Adrenal gland (tissue), 9 donors: ENCODE measurements at regions not wholly inside any gene's neighbourhood (a gene's known extent, or its start where the extent isn't known, plus 50 kb on each side); places are given as distances from the start of the nearest gene placed in this dataset.

ENCODE experiments used
- DNase-seq, 7 donors: peaks; one replicate each; pipeline ENCODE4 v3.0.0-alpha.2; 2019 to 2020
- H3K27ac ChIP-seq, 5 donors: fragments of 200-600 bp; sonication (generic) in 4 of 5; 1 replicate in 3 of 5; 2 replicates in 2 of 5; pipeline versions ENCODE4 v1.5.1 to v1.8.0; 2016 to 2020; ENCODE audit warnings: mild to moderate bottlenecking in 1 of 5
- H3K27me3 ChIP-seq: fragments of 200-600 bp; 2 replicates; pipeline ENCODE4 v1.8.0; 2021
- H3K36me3 ChIP-seq, 2 donors: fragments of 200-600 bp; replicated peaks in 1 of 2; 1 replicate in 1 of 2; 2 replicates in 1 of 2; pipeline versions ENCODE4 v1.5.1 to v1.8.0; 2018 to 2022
- H3K4me1 ChIP-seq, 2 donors: fragments of 200-600 bp; replicated peaks in 1 of 2; 1 replicate in 1 of 2; 2 replicates in 1 of 2; pipeline versions ENCODE4 v1.5.1 to v1.8.0; 2018 to 2021
- H3K4me3 ChIP-seq, 4 donors: fragments of 200-600 bp; sonication (generic) in 3 of 4; one replicate each; pipeline ENCODE4 v1.5.1; 2016 to 2018
- H3K9me3 ChIP-seq, 3 donors: fragments of 200-600 bp; sonication (generic) in 1 of 3; replicated peaks in 1 of 3; 1 replicate in 2 of 3; 2 replicates in 1 of 3; pipeline versions ENCODE4 v1.5.1 to v1.8.0; 2016 to 2021
- POLR2A ChIP-seq, 2 donors: fragments of 450-650 bp; IDR thresholded peaks; one replicate each; pipeline ENCODE4 v1.6.1; 2017; ENCODE audit warnings: antibody characterized with exemption in 2 of 2, mild to moderate bottlenecking in 2 of 2, moderate library complexity in 1 of 2
- WGBS, 4 donors: extraction: QIAGEN DNeasy Blood & Tissue Kit in 2 of 4; methylation state at CpG; one replicate each; pipeline versions ENCODE4 v1.1.5 to v1.1.7; 2013 to 2017; 5-methylcytosine and 5-hydroxymethylcytosine counted together
- intact Hi-C, 2 donors: fragments of 100-400 bp; cut with DNase I; formaldehyde crosslinking; loops; one replicate each; pipeline versions ENCODE4 v1.14.1 to v1.15.0; 2022 to 2023
- TF ChIP-seq, protein P1 (sequence below), 6 experiments: fragments of 450-650 bp in 4 of 6; fragments of 200-600 bp in 2 of 6; sonication (generic) in 1 of 6; IDR thresholded peaks; 1 replicate in 5 of 6; 2 replicates in 1 of 6; pipeline versions ENCODE4 v1.5.1 to v1.8.0; 2016 to 2021; ENCODE audit warnings: antibody characterized with exemption in 6 of 6, mild to moderate bottlenecking in 2 of 6, moderate library complexity in 1 of 6
- donor health status: healthy with polysubstance abuse.
- donor health status: Bipolar disorder and iron deficiency.
- donor health status: DM: yes; HTN: yes; CAD: no.
- donor health status: DM: no; HTN: no; CAD: no.
- donor health status: DM: no; HTN: no; CAD: no.

DNA sequence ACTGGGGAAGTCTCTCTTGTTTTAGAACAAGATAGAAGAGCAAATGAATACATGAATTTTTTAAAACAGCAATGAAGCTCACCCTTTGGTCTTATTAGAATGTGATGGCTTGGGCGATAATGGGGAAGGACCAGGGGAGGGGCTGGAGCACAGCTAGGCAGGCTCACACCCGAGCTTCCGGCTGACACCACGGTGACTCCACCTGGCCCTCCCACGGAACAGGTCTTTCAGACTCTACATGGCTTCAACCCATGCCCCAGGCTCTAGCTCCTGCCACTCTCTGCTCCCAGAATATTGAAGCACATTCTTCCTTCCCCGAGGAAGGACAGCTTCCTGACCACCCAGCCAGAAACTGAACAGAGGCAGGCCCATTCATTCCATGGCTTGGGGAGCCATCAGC is 127.5 kb upstream of the AGAP1 start:
- TF ChIP-seq, protein P1, sequence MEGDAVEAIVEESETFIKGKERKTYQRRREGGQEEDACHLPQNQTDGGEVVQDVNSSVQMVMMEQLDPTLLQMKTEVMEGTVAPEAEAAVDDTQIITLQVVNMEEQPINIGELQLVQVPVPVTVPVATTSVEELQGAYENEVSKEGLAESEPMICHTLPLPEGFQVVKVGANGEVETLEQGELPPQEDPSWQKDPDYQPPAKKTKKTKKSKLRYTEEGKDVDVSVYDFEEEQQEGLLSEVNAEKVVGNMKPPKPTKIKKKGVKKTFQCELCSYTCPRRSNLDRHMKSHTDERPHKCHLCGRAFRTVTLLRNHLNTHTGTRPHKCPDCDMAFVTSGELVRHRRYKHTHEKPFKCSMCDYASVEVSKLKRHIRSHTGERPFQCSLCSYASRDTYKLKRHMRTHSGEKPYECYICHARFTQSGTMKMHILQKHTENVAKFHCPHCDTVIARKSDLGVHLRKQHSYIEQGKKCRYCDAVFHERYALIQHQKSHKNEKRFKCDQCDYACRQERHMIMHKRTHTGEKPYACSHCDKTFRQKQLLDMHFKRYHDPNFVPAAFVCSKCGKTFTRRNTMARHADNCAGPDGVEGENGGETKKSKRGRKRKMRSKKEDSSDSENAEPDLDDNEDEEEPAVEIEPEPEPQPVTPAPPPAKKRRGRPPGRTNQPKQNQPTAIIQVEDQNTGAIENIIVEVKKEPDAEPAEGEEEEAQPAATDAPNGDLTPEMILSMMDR (IDR thresholded peaks at IDR 0.05): no peak
- TF ChIP-seq POLR2A (IDR thresholded peaks at IDR 0.05): no peak
- Histone ChIP-seq H3K27me3 (no peaks in the 10 kb centered on the region), H3K4me1 (no peaks in the 10 kb centered on the region), H3K4me3 (no peak overlapping the region), H3K36me3 (no peaks in the 10 kb centered on the region), H3K27ac (no peak overlapping the region), H3K9me3 (no peaks in the 10 kb centered on the region)
- intact Hi-C loops: no loop called here
- DNase-seq: no peak
- 84 to 96% (median 85%) methylated on average over 5 to 6 of the region's 6 CpGs for WGBS, 4 donors

DNA sequence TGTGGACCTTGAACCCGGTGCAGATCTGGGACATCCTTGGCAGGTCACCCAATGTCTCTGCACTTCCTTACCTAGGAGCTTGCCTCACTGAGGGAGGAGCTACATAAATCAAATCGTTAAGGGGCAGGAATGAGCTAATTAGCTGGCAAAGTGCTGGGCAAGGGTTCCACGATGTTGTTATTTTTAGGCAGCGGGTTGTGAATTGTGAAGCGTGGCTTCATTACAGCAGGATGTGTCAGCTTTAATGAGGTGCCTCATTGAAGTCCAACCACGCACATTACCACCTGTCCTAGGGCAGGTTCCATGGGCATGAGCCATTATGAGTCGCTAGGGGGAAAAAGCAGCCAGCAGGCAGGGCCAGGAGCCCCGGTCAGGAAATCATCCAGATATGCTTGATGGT is 127.0 kb upstream of the AGAP1 start:
- TF ChIP-seq, protein P1 (IDR thresholded peaks at IDR 0.05): no peak
- no peak for TF ChIP-seq POLR2A (IDR thresholded peaks at IDR 0.05)
- no peaks in the 10 kb centered on the region for H3K4me1 ChIP-seq
- WGBS, 4 donors: 63 to 75% (median 68%) methylated on average over 7 to 8 of the region's 8 CpGs
- no peaks in the 10 kb centered on the region for H3K9me3 ChIP-seq
- H3K4me3 ChIP-seq: no peak overlapping the region
- no peak overlapping the region for H3K27ac ChIP-seq
- H3K27me3 ChIP-seq: no peaks in the 10 kb centered on the region
- H3K36me3 ChIP-seq: no peaks in the 10 kb centered on the region
- DNase-seq: no peak
- intact Hi-C loops: no loop called here

DNA sequence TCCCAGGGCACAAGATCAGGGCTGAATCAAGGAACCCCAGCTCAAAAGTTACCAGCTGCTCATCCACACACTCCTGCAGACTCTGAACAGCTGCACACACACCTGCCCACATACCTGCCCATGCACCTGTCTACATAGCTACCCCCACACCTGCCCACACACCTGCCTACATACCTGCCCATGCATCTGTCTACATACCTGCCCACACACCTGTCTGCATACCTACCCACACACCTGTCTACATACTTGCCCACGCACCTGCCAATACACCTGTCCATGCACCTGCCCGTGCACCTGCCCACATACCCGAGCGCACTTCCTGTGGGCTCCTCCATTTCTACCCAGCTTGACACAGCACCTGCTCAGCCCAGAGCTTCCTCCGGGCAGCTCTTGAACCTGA is 122.8 kb upstream of the AGAP1 start:
- WGBS, 4 donors: 89 to 93% (median 92%) methylated on average over 5 of the region's 5 CpGs
- intact Hi-C loops: no loop called here
- H3K36me3 ChIP-seq: no peaks in the 10 kb centered on the region
- TF ChIP-seq, protein P1 (IDR thresholded peaks at IDR 0.05): no peak
- TF ChIP-seq POLR2A (IDR thresholded peaks at IDR 0.05): no peak
- no peaks in the 10 kb centered on the region for H3K9me3 ChIP-seq
- DNase-seq: no peak
- no peaks in the 10 kb centered on the region for H3K4me1 ChIP-seq
- no peak overlapping the region for H3K4me3 ChIP-seq
- no peaks in the 10 kb centered on the region for H3K27me3 ChIP-seq
- H3K27ac ChIP-seq: no peak overlapping the region

DNA sequence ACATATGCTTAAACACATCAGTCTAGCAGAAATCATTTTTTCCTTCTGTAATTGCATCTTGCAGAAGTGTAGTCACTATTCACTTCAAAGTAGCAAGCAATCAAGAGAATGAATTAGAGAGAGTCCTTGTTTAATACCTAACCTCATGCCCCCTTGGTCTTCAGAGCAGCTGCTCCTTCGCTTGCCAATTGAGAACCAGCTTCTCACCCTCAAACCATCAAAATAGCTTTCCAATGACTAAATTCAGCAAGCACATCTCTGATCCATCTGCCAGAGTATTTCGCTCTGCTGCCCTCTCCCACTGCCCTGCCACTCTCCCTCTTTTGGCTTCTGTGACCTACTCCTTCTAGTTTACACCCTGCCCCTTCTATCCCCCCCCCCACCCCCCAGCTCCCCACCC is 120.7 kb upstream of the AGAP1 start:
- H3K27me3 ChIP-seq: no peaks in the 10 kb centered on the region
- 49 to 70% (median 53%) methylated on average over 2 of the region's 2 CpGs for WGBS, 4 donors
- no peaks in the 10 kb centered on the region for H3K4me1 ChIP-seq
- no peak for DNase-seq
- H3K9me3 ChIP-seq: no peaks in the 10 kb centered on the region
- TF ChIP-seq, protein P1 (IDR thresholded peaks at IDR 0.05): no peak
- no peak for TF ChIP-seq POLR2A (IDR thresholded peaks at IDR 0.05)
- no peak overlapping the region for H3K4me3 ChIP-seq
- H3K27ac ChIP-seq: no peak overlapping the region
- intact Hi-C loops: no loop called here
- H3K36me3 ChIP-seq: no peaks in the 10 kb centered on the region
